H54 (cell line): ENCODE measurements at regions not wholly inside any gene's neighbourhood (a gene's known extent, or its start where the extent isn't known, plus 50 kb on each side); places are given as distances from the start of the nearest gene placed in this dataset.

ENCODE experiments used
- DNase-seq: peaks from one replicate; pipeline ENCODE4 v3.0.0; 2011; ENCODE audit warnings: low spot score, mixed read lengths; ENCODE audit not compliant: insufficient read length
- FAIRE-seq: peaks from 3 replicates; lab custom pipeline; 2011; peaks lifted over from hg19 to GRCh38; lab: Jason Lieb, UNC
- POLR2A ChIP-seq: IDR thresholded peaks from 2 replicates; pipeline ENCODE4 v1.6.1; 2011; ENCODE audit warnings: low read depth, mild to moderate bottlenecking, low read length

GRCh38 chr1:175875556-175875955 lies 132.2 kb upstream of the TNR start:
- no peak for DNase-seq
- no peak for FAIRE-seq
- no peak for TF ChIP-seq POLR2A

GRCh38 chr1:175874081-175874480 lies 130.7 kb upstream of the TNR start:
- no peak for DNase-seq
- no peak for FAIRE-seq

GRCh38 chr1:175873290-175873935 lies 130.0 kb upstream of the TNR start:
- DNase-seq (no peak), FAIRE-seq (no peak)
- no peak for TF ChIP-seq POLR2A

More at GRCh38 chr1:175874081-175874480, 130.7 kb upstream of the TNR start:
- TF ChIP-seq POLR2A: no peak

GRCh38 chr1:175872588-175872987 lies 129.2 kb upstream of the TNR start:
- no peak for TF ChIP-seq POLR2A
- no peak for FAIRE-seq
- no peak for DNase-seq

GRCh38 chr1:175871647-175872046 lies 128.3 kb upstream of the TNR start:
- DNase-seq (no peak), FAIRE-seq (no peak)
- no peak for TF ChIP-seq POLR2A

GRCh38 chr1:175870217-175870616 lies 126.8 kb upstream of the TNR start:
- no peak for DNase-seq
- no peak for FAIRE-seq
- TF ChIP-seq POLR2A: no peak

- FAIRE-seq (no peak), DNase-seq (no peak)
- no peak for TF ChIP-seq POLR2A
Observed at GRCh38 chr1:175866776-175867175, 123.4 kb upstream of the TNR start.

- FAIRE-seq (no peak), DNase-seq (no peak)
- no peak for TF ChIP-seq POLR2A
Observed at GRCh38 chr1:175865041-175865766, 121.8 kb upstream of the TNR start.

GRCh38 chr1:175864625-175865024 lies 121.2 kb upstream of the TNR start:
- DNase-seq: no peak
- TF ChIP-seq POLR2A: no peak
- no peak for FAIRE-seq

GRCh38 chr1:175864183-175864582 lies 120.8 kb upstream of the TNR start:
- no peak for TF ChIP-seq POLR2A
- FAIRE-seq: no peak
- DNase-seq: no peak

GRCh38 chr1:175863299-175864050 lies 120.1 kb upstream of the TNR start:
- no peak for FAIRE-seq
- TF ChIP-seq POLR2A: no peak
- DNase-seq: no peak

- TF ChIP-seq POLR2A: no peak
- FAIRE-seq: no peak
- DNase-seq: no peak
Observed at GRCh38 chr1:175862408-175862807, 119.0 kb upstream of the TNR start.

GRCh38 chr1:175861626-175862367 lies 118.4 kb upstream of the TNR start:
- no peak for FAIRE-seq
- no peak for TF ChIP-seq POLR2A
- no peak for DNase-seq

GRCh38 chr1:175857756-175858155 lies 114.4 kb upstream of the TNR start:
- DNase-seq (no peak), FAIRE-seq (no peak)
- no peak for TF ChIP-seq POLR2A

- no peak for TF ChIP-seq POLR2A
- DNase-seq: no peak
- FAIRE-seq: no peak
Observed at GRCh38 chr1:175853681-175854080, 110.3 kb upstream of the TNR start.
